ENCODE measurements at regions not wholly inside any gene's neighbourhood (a gene's known extent, or its start where the extent isn't known, plus 50 kb on each side); places are given as distances from the start of the nearest gene placed in this dataset.
A peak's percentile ranks its signal among the peaks of the same experiment; 100 is the strongest.

DNA sequence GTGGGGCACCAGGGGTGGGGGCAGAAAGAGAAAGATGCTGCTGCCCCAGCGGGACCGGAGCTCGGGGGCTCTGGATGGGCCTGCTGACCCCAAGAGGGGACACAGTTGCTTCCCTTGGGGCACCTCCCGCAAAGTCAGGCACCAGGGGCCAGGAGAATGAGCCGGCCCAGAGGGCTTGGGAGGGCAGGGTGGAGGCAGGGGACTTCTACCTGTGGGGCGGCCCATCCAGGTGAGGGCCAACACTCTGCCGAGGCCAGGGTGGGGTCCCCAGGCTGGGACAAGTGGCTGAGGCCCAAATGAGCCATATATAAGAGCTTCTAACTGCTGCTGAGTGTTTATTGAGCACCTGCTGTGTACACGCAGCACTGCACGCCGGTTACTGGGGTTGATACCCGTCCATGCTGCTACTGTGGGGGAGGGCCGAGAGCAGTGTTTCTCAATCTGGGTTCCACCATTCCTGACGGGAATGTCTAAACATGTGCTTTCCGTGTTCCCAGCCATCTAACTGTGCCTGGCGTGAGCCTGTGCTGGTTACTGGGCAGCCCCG is 211.7 kb upstream of the GSE1 start:
- intact Hi-C loops (cut with DNase I; ENCODE audit: low total_unique reads) = no loop called here
- TF ChIP-seq POLR2AphosphoS5 (IDR thresholded peaks at IDR 0.05) = no peak
- TF ChIP-seq, protein P1, sequence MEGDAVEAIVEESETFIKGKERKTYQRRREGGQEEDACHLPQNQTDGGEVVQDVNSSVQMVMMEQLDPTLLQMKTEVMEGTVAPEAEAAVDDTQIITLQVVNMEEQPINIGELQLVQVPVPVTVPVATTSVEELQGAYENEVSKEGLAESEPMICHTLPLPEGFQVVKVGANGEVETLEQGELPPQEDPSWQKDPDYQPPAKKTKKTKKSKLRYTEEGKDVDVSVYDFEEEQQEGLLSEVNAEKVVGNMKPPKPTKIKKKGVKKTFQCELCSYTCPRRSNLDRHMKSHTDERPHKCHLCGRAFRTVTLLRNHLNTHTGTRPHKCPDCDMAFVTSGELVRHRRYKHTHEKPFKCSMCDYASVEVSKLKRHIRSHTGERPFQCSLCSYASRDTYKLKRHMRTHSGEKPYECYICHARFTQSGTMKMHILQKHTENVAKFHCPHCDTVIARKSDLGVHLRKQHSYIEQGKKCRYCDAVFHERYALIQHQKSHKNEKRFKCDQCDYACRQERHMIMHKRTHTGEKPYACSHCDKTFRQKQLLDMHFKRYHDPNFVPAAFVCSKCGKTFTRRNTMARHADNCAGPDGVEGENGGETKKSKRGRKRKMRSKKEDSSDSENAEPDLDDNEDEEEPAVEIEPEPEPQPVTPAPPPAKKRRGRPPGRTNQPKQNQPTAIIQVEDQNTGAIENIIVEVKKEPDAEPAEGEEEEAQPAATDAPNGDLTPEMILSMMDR (IDR thresholded peaks at IDR 0.05) = no peak
- TF ChIP-seq POLR2A (IDR thresholded peaks at IDR 0.05) = no peak
- TF ChIP-seq EP300 (IDR thresholded peaks at IDR 0.05) = no peak
- H3K36me3 ChIP-seq = no peaks in the 10 kb centered on the region
- H3K9me3 ChIP-seq = no peaks in the 10 kb centered on the region
- no peak overlapping the region for H3K4me3 ChIP-seq
- DNase-seq = no peak
- H3K4me1 ChIP-seq = peaks cover 2 to 18% (median 10%) of the 10 kb centered on the region in 4 donors
- H3K27me3 ChIP-seq = no peaks in the 10 kb centered on the region
- WGBS, 5 donors = 84 to 95% (median 92%) methylated on average over 8 to 16 of the region's 16 CpGs
- H3K27ac ChIP-seq = no peak overlapping the region

DNA sequence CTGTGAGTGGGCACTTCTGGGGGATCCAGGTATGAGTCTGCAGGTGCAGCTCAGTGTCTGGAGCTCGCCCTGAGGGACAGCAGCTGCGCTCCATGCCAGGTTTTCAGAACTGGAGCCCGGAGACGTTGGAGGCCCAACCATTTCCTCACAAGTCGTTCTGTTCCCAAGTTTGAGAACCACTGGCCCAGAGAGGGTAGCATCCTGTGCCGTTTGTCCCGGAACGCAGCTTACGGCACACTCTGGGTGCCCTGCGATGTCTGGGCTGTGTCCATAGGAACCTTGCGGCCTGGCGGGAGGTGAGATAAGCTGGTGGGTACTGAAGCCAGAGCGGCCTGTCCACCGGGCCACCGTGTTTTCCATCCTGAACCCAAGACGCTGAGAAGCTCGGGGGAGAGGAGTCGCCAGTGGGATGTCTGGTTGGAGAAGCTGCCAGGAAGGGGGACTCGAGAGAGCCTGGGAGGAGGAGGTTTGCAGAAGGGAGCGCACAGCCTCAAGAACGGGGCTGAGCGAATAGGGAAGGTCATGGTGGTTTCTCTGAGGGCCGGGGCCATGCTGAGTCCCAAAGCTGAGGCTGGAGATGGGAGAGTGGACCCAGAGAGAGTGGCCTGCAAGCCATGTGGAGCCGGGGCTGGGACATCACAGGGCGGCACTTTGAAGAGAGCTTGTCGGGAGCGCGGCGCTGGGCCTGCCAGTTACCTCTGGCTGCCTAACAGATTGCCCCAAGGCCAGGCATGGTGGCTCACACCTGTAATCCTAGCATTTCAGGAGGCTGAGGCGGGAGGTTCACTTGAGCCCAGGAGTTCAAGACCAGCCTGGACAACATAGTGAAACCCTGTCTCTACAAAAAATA is 211.0 kb upstream of the GSE1 start:
- DNase-seq = no peak

DNA sequence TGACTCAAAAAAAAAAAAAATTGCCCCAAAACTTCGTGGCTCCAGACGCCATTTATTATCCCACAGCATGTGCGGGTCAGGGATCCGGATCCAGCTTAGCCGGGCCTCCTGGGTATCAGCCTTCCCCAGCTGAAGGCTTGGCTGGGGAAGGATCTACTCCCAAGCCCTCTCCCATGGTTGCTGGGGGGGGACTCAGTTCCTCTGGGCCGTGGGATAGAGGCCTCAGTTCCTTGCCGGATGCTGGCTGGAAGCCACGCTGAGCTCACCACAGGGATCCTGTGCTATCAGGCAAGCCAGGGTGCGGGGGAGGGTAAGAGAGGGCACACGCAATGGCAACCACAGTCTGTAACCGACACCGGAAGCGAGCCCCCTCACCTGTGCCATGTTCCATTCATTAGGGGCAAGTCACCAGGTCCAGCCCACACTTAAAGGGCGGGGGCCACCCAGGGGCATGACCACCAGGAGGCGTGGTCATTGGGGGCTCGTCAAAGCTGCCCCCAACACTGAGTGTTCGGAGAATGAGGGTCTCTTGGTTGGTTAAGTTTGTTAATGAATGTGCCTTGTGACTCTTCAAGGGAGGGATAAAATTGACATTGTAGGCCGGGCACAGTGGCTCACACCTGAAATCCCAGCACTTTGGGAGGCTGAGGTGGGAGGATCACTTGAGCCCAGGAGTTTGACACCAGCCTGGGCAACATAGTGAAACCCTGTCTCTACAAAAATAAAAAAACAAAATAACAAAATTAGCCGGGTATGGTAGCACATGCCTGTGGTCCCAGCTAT is 210.0 kb upstream of the GSE1 start:
- Histone ChIP-seq H3K9me3 (no peaks in the 10 kb centered on the region), H3K27ac (no peak overlapping the region), H3K4me3 (no peak overlapping the region), H3K27me3 (no peaks in the 10 kb centered on the region), H3K4me1 (peaks cover 0 to 7% (median 6%) of the 10 kb centered on the region in 4 donors), H3K36me3 (no peaks in the 10 kb centered on the region)
- WGBS, 5 donors = 51 to 70% (median 60%) methylated on average over 11 to 19 of the region's 19 CpGs
- intact Hi-C loops (cut with DNase I; ENCODE audit: low total_unique reads) = no loop called here
- peak in 1 of 2 donors; percentile 77 for DNase-seq
- TF ChIP-seq POLR2A (IDR thresholded peaks at IDR 0.05) = no peak
- TF ChIP-seq POLR2AphosphoS5 (IDR thresholded peaks at IDR 0.05) = no peak
- TF ChIP-seq, protein P1 (IDR thresholded peaks at IDR 0.05) = no peak
- TF ChIP-seq EP300 (IDR thresholded peaks at IDR 0.05) = no peak

More for the DNA sequence above, 211.0 kb upstream of the GSE1 start:
- H3K9me3 ChIP-seq = no peaks in the 10 kb centered on the region
- WGBS, 5 donors = 92 to 94% (median 92%) methylated on average over 30 of the region's 30 CpGs
- intact Hi-C loops (cut with DNase I; ENCODE audit: low total_unique reads) = no loop called here
- no peak overlapping the region for H3K27ac ChIP-seq
- peaks cover 0 to 13% (median 6%) of the 10 kb centered on the region in 4 donors for H3K4me1 ChIP-seq
- no peak overlapping the region for H3K4me3 ChIP-seq
- no peaks in the 10 kb centered on the region for H3K27me3 ChIP-seq
- H3K36me3 ChIP-seq = no peaks in the 10 kb centered on the region
- TF ChIP-seq POLR2A (IDR thresholded peaks at IDR 0.05) = no peak
- TF ChIP-seq EP300 (IDR thresholded peaks at IDR 0.05) = no peak

DNA sequence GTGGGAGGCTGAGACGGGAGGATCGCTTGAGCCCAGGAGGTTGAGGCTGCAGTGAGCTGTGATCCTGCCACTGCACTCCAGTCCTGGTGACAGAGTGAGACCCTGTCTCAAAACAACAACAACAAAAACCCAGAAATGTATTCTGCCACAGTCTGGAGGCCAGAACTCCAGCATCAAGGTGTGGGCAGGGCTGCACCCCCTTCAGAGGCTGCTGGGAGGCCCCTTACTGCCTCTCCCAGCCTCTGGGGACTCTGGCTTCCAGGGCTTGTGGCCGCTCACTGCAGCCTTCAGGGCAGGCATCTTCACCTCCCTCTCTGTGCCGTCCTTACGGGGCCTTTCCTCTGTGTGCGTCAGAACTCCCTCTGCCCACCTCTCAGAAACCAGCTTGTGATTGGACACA is 209.4 kb upstream of the GSE1 start:
- no peak overlapping the region for H3K27ac ChIP-seq
- intact Hi-C loops (cut with DNase I; ENCODE audit: low total_unique reads) = no loop called here
- DNase-seq = no peak
- H3K4me1 ChIP-seq = peaks cover 0 to 7% (median 6%) of the 10 kb centered on the region in 4 donors
- TF ChIP-seq POLR2AphosphoS5 (IDR thresholded peaks at IDR 0.05) (no peak), EP300 (IDR thresholded peaks at IDR 0.05) (no peak), POLR2A (IDR thresholded peaks at IDR 0.05) (no peak)
- TF ChIP-seq, protein P1 (IDR thresholded peaks at IDR 0.05) = no peak
- H3K4me3 ChIP-seq = no peak overlapping the region
- WGBS, 5 donors = 90 to 96% (median 94%) methylated on average over 5 to 6 of the region's 6 CpGs
- no peaks in the 10 kb centered on the region for H3K9me3 ChIP-seq
- no peaks in the 10 kb centered on the region for H3K36me3 ChIP-seq
- H3K27me3 ChIP-seq = no peaks in the 10 kb centered on the region
